ENCODE measurements at regions not wholly inside any gene's neighbourhood (a gene's known extent, or its start where the extent isn't known, plus 50 kb on each side); places are given as distances from the start of the nearest gene placed in this dataset.

DNA sequence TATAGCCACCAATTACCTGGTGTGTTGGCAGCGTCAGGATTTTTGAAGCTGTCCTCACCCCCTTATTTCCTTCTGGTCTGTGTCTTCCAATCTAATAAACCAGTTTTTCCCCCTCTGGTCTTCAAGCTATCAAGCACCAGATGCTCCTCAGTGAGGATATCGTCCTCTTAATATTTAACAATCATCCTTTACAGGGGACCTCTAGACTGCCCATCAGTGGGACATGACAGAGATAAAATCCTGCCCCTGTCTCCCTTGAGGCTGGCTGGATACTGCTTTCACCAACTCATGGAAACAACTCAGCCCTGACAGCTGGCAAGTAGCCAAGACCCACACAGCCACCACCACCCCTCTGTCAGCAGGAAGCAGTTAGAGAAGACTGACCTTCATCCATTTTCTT, 421.0 kb upstream of the API5 start:
- H3K4me1 ChIP-seq: no peaks in the 10 kb centered on the region
- H3K36me3 ChIP-seq: no peaks in the 10 kb centered on the region
- DNase-seq: peak in 1 of 2 donors; percentile 6
- TF ChIP-seq POLR2A (IDR thresholded peaks at IDR 0.05) (no peak), POLR2AphosphoS5 (IDR thresholded peaks at IDR 0.05) (no peak), EP300 (IDR thresholded peaks at IDR 0.05) (no peak)
- TF ChIP-seq, protein P1, sequence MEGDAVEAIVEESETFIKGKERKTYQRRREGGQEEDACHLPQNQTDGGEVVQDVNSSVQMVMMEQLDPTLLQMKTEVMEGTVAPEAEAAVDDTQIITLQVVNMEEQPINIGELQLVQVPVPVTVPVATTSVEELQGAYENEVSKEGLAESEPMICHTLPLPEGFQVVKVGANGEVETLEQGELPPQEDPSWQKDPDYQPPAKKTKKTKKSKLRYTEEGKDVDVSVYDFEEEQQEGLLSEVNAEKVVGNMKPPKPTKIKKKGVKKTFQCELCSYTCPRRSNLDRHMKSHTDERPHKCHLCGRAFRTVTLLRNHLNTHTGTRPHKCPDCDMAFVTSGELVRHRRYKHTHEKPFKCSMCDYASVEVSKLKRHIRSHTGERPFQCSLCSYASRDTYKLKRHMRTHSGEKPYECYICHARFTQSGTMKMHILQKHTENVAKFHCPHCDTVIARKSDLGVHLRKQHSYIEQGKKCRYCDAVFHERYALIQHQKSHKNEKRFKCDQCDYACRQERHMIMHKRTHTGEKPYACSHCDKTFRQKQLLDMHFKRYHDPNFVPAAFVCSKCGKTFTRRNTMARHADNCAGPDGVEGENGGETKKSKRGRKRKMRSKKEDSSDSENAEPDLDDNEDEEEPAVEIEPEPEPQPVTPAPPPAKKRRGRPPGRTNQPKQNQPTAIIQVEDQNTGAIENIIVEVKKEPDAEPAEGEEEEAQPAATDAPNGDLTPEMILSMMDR (IDR thresholded peaks at IDR 0.05): no peak
- H3K4me3 ChIP-seq: no peak overlapping the region
- H3K27ac ChIP-seq: no peak overlapping the region
- 58 to 74% (median 69%) methylated on average over 2 of the region's 2 CpGs for WGBS, 5 donors
- intact Hi-C loops (cut with DNase I; ENCODE audit: low total_unique reads): no loop called here
- H3K9me3 ChIP-seq: peaks cover 0 to 2% (median 0%) of the 10 kb centered on the region in 4 donors
- no peaks in the 10 kb centered on the region for H3K27me3 ChIP-seq

DNA sequence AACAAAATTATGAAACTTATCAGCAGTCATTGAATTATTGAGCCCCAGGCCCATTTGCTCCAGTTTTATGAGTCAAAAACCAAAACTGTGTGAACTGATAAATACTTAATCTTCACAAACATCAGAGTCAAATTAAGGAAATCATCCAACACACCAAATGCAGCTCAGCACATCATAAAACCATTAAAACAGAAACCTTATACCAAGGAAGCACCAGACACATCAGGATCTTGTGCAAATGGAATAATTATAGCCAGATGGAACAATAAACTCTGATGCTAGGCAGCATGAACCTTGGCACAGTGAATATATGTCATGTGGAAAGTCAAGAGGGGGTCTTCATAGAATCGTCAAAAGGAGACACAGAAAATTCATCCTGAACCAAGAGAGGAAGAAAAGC, 410.7 kb upstream of the API5 start:
- Histone ChIP-seq H3K9me3 (peaks cover 0 to 20% (median 3%) of the 10 kb centered on the region in 4 donors), H3K36me3 (no peaks in the 10 kb centered on the region), H3K27ac (no peak overlapping the region), H3K4me1 (no peaks in the 10 kb centered on the region), H3K27me3 (no peaks in the 10 kb centered on the region), H3K4me3 (no peak overlapping the region)
- TF ChIP-seq POLR2A (IDR thresholded peaks at IDR 0.05) (no peak), EP300 (IDR thresholded peaks at IDR 0.05) (no peak), POLR2AphosphoS5 (IDR thresholded peaks at IDR 0.05) (no peak)
- TF ChIP-seq, protein P1 (IDR thresholded peaks at IDR 0.05): no peak
- no peak for DNase-seq
- intact Hi-C loops (cut with DNase I; ENCODE audit: low total_unique reads): no loop called here
- 37 to 83% (median 71%) methylated on average over 1 of the region's 1 CpG for WGBS, 5 donors

DNA sequence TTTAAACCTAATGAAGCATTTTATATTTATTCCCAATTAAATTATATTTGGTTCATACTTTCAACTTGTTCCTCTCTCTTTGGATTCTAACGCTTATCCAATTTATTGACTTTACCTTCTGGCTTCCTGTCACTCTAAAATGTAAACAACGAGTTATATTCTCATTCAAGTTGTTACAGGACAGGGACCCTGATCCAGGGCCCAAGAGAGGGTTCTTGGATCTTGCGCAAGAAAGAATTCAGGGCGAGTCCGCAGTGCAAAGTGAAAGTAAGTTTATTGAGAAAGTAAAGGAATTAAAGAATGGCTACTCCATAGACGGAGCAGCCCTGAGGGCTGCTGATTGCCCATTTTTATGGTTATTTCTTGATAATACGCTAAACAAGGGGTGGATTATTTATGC, 405.6 kb upstream of the API5 start:
- 70 to 83% (median 75%) methylated on average over 7 of the region's 7 CpGs for WGBS, 5 donors
- Histone ChIP-seq H3K27ac (no peak overlapping the region), H3K4me1 (no peaks in the 10 kb centered on the region), H3K4me3 (no peak overlapping the region), H3K36me3 (no peaks in the 10 kb centered on the region), H3K27me3 (no peaks in the 10 kb centered on the region), H3K9me3 (peaks cover 0 to 33% (median 3%) of the 10 kb centered on the region in 4 donors)
- no peak for DNase-seq
- intact Hi-C loops (cut with DNase I; ENCODE audit: low total_unique reads): no loop called here
- TF ChIP-seq POLR2A (IDR thresholded peaks at IDR 0.05) (no peak), EP300 (IDR thresholded peaks at IDR 0.05) (no peak), POLR2AphosphoS5 (IDR thresholded peaks at IDR 0.05) (no peak)
- TF ChIP-seq, protein P1 (IDR thresholded peaks at IDR 0.05): no peak

DNA sequence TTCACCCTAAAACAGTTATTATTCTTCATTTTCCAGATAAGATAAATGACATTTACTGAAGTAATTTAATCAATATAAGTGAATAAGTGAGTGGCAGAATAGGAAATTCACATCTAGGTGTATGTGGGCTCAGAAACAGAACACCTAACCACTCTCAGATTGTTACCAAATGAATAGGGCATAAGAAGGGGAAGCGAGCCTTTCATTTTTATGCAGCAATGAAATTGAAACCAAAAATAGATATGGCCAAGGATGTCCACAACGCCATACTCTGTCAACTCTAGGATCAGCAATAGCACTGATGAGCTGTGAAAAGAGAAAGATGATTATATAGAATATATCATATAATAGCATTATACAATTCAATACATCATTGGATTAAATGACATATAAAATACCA, 398.1 kb upstream of the API5 start:
- intact Hi-C loops (cut with DNase I; ENCODE audit: low total_unique reads): no loop called here
- no peak overlapping the region for H3K27ac ChIP-seq
- H3K36me3 ChIP-seq: no peaks in the 10 kb centered on the region
- 66 to 84% (median 83%) methylated on average over 2 of the region's 2 CpGs for WGBS, 5 donors
- H3K9me3 ChIP-seq: peaks cover 0 to 29% (median 7%) of the 10 kb centered on the region in 4 donors
- TF ChIP-seq, protein P1 (IDR thresholded peaks at IDR 0.05): no peak
- no peak for TF ChIP-seq POLR2AphosphoS5 (IDR thresholded peaks at IDR 0.05)
- no peak for TF ChIP-seq POLR2A (IDR thresholded peaks at IDR 0.05)
- TF ChIP-seq EP300 (IDR thresholded peaks at IDR 0.05): no peak
- no peak for DNase-seq
- H3K4me3 ChIP-seq: no peak overlapping the region
- H3K4me1 ChIP-seq: no peaks in the 10 kb centered on the region
- no peaks in the 10 kb centered on the region for H3K27me3 ChIP-seq

All from stomach (tissue), 8 donors.